ENCODE measurements at regions not wholly inside any gene's neighbourhood (a gene's known extent, or its start where the extent isn't known, plus 50 kb on each side); places are given as distances from the start of the nearest gene placed in this dataset.

- DNase-seq (ENCODE audit: low spot score in 2 of 2) = no peak
- 92 to 95% methylated on average over 1 of the region's 1 CpG for WGBS, 2 donors
- no peak for TF ChIP-seq CTCF (IDR thresholded peaks at IDR 0.05)
- no peak for TF ChIP-seq POLR2A (IDR thresholded peaks at IDR 0.05)
- H3K4me3 ChIP-seq (ENCODE audit: low read depth, poor library complexity, severe bottlenecking) = no peak overlapping the region
- intact Hi-C loops (cut with DNase I; ENCODE audit: low total_unique reads) = no loop called here
Observed at GRCh38 chr6:147924598-147924997, 416.1 kb downstream of the SAMD5 start.

GRCh38 chr6:147925826-147926225 is 416.8 kb upstream of the SASH1 start:
- WGBS, 2 donors = 94 to 97% methylated on average over 1 of the region's 1 CpG
- no peak for TF ChIP-seq CTCF (IDR thresholded peaks at IDR 0.05)

GRCh38 chr6:147930745-147931144 is 411.9 kb upstream of the SASH1 start:
- no peak for DNase-seq (ENCODE audit: low spot score in 2 of 2)
- intact Hi-C loops (cut with DNase I; ENCODE audit: low total_unique reads) = no loop called here
- H3K4me3 ChIP-seq (ENCODE audit: low read depth, poor library complexity, severe bottlenecking) = no peak overlapping the region
- WGBS, 2 donors = 65 to 68% methylated on average over 4 of the region's 4 CpGs
- TF ChIP-seq POLR2A (IDR thresholded peaks at IDR 0.05) (no peak), CTCF (IDR thresholded peaks at IDR 0.05) (no peak)

More at GRCh38 chr6:147925826-147926225, 416.8 kb upstream of the SASH1 start:
- DNase-seq (ENCODE audit: low spot score in 2 of 2) = no peak
- H3K4me3 ChIP-seq (ENCODE audit: low read depth, poor library complexity, severe bottlenecking) = no peak overlapping the region
- intact Hi-C loops (cut with DNase I; ENCODE audit: low total_unique reads) = no loop called here

- H3K4me3 ChIP-seq (ENCODE audit: low read depth, poor library complexity, severe bottlenecking) = no peak overlapping the region
- 0 to 16% methylated on average over 1 of the region's 1 CpG for WGBS, 2 donors
- intact Hi-C loops (cut with DNase I; ENCODE audit: low total_unique reads) = no loop called here
- TF ChIP-seq POLR2A (IDR thresholded peaks at IDR 0.05) = no peak
- no peak for TF ChIP-seq CTCF (IDR thresholded peaks at IDR 0.05)
- DNase-seq (ENCODE audit: low spot score in 2 of 2) = no peak
Observed at GRCh38 chr6:147933224-147933623, 409.4 kb upstream of the SASH1 start.

- DNase-seq (ENCODE audit: low spot score in 2 of 2) = no peak
- intact Hi-C loops (cut with DNase I; ENCODE audit: low total_unique reads) = no loop called here
- H3K4me3 ChIP-seq (ENCODE audit: low read depth, poor library complexity, severe bottlenecking) = no peak overlapping the region
- no peak for TF ChIP-seq CTCF (IDR thresholded peaks at IDR 0.05)
- TF ChIP-seq POLR2A (IDR thresholded peaks at IDR 0.05) = no peak
Observed at GRCh38 chr6:147935656-147936055, 407.0 kb upstream of the SASH1 start.

GRCh38 chr6:147936703-147937470 is 405.8 kb upstream of the SASH1 start:
- no peak overlapping the region for H3K4me3 ChIP-seq (ENCODE audit: low read depth, poor library complexity, severe bottlenecking)
- intact Hi-C loops (cut with DNase I; ENCODE audit: low total_unique reads) = no loop called here
- no peak for DNase-seq (ENCODE audit: low spot score in 2 of 2)
- no peak for TF ChIP-seq POLR2A (IDR thresholded peaks at IDR 0.05)
- TF ChIP-seq CTCF (IDR thresholded peaks at IDR 0.05) = no peak
- WGBS, 2 donors = 75 to 82% methylated on average over 2 of the region's 2 CpGs
